ENCODE measurements at regions not wholly inside any gene's neighbourhood (a gene's known extent, or its start where the extent isn't known, plus 50 kb on each side); places are given as distances from the start of the nearest gene placed in this dataset.

DNA sequence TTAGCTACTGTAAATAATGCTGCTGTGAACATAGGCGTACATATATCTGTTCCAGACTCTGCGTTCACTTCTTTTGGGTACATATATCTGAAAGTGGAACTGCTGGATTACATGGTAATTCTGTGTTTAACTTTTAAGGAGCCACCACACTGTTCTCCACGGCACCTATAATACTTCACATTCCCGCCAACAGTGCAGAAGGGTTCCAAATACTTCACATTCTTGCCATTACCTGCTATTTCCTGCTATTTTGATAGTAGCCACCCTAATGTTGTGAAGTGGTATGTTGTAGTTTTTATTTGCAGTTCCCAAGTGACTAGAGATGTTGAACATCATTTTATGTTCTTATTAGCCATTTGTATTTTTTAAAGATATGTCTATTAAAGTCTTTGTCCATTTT, 377.4 kb upstream of the SLC10A2 start:
- Mint-ChIP-seq H3K36me3 (no peaks in the 10 kb centered on the region), H3K9me3 (peaks cover 3 to 5% of the 10 kb centered on the region in 2 donors), H3K27ac (no peak overlapping the region)
- ATAC-seq, result no peak
- DNase-seq (ENCODE audit: low spot score in 2 of 2), result no peak

DNA sequence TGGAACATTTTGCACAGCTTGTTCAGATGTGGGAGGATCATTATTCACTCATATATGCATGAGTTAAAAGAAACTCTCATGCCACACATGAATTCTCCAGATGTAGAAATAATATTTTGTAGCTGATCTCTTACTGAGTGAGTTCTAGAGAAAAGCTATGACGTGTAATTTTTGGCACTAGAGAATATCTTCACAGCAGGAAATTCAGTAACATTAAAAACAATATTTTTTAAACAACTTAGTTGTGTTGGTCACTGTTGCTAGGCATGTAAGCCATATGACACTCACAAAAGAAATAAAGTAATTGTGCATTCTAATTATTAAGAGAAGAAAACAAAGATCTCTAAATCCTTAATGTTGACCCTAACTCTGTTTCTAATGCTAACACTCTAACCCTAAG, 371.4 kb upstream of the SLC10A2 start:
- DNase-seq (ENCODE audit: low spot score in 2 of 2), result no peak
- no peaks in the 10 kb centered on the region for H3K9me3 Mint-ChIP-seq
- ATAC-seq, result no peak
- no peak overlapping the region for H3K27ac Mint-ChIP-seq
- peaks cover 0 to 6% of the 10 kb centered on the region in 2 donors for H3K36me3 Mint-ChIP-seq

DNA sequence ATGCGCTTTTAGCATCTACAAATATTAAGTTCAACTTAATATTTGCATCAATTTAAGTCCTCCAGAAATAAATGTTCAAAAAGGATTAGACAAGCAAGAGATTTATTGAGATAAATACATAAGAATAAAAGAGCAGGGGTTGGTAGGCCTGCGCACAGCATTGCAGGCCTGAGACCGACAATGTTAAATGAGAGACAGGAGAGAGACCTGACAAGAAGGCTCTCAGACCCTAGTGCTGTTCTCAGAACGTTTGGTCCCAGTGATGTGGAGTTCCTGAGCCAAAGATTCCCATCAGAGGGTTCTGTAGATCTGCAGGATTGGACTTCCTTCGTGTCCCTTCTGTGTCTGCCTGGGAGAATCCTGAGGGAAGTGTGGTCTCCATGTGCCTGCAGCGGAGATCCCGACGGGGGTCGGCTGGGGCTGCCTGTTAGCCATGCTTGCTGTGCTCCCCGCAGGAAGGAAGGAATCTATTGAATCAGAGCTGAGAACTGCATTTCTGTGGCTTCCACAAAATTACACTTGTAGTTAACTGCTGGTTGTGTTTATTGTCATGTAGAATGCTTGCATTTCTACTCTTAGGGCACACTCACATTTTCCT, 369.9 kb upstream of the SLC10A2 start:
- H3K27ac Mint-ChIP-seq, result no peak overlapping the region
- peaks cover 0 to 6% of the 10 kb centered on the region in 2 donors for H3K36me3 Mint-ChIP-seq
- DNase-seq (ENCODE audit: low spot score in 2 of 2) (no peak), ATAC-seq (no peak)
- H3K9me3 Mint-ChIP-seq, result peaks cover 4 to 6% of the 10 kb centered on the region in 2 donors

DNA sequence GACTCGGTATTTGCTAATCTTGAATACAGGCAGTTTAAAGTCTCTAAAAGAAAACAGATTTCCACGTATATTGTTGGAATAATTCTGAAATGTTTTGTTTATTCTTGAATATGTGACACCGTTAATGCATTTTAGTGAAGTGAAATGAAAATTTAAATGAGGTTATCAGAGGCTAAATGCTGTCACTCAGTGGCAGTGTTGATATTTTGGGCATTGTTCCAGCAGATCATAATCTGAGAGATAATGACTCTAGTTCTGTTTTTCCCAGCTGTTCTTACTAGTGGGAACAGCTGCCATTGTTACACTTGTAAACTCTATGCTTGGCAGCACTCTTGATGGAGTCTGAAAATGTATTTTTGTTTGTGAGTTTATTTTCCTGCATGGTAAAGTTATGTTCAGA, 365.6 kb upstream of the SLC10A2 start:
- no peak overlapping the region for H3K27ac Mint-ChIP-seq
- H3K9me3 Mint-ChIP-seq, result peaks cover 10% of the 10 kb centered on the region in 2 donors
- ATAC-seq, result no peak
- no peak for DNase-seq (ENCODE audit: low spot score in 2 of 2)
- peaks cover 0 to 6% of the 10 kb centered on the region in 2 donors for H3K36me3 Mint-ChIP-seq

DNA sequence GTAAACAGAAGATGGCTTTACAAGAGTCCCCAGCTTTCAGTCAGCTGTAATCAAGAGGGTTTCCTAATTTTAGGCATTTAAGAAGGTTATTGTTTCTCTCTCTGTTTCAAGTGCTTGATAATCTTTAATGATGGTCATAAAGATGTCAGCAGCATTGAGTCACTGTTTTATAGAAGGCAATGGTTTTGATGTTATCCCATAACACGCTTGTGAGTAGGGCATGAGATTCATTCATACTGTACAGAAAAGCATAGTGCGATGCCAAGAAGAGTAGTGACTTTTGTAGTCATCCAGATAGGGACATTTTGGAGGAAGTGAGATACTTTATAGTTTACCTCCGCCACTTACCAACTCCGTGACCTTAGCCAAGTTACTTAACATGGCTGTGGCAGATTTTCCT, 364.2 kb upstream of the SLC10A2 start:
- no peak for DNase-seq (ENCODE audit: low spot score in 2 of 2)
- no peak overlapping the region for H3K27ac Mint-ChIP-seq
- ATAC-seq, result no peak
- peaks cover 10% of the 10 kb centered on the region in 2 donors for H3K9me3 Mint-ChIP-seq
- no peaks in the 10 kb centered on the region for H3K36me3 Mint-ChIP-seq

DNA sequence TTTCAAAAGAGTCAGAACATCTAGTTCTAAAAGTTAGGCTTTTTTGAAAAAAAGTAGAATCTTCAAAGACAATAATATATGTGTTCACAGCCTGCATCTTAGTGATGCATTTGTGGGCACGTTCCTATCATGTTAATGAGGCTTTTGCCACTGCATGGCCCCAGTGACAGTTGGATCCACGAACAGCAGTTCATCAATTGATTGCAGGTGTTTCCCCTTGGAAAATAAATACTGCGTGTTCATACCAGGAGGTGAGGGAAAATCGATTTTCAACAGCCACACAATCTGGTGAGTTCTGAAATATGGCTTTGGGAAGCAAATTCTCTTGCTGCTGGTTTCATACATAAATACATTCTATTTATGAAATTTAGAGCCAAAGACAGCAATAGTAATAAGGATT, 343.8 kb upstream of the SLC10A2 start:
- ATAC-seq (no peak), DNase-seq (ENCODE audit: low spot score in 2 of 2) (no peak)
- H3K27ac Mint-ChIP-seq, result no peak overlapping the region
- H3K36me3 Mint-ChIP-seq, result no peaks in the 10 kb centered on the region
- H3K9me3 Mint-ChIP-seq, result no peaks in the 10 kb centered on the region

DNA sequence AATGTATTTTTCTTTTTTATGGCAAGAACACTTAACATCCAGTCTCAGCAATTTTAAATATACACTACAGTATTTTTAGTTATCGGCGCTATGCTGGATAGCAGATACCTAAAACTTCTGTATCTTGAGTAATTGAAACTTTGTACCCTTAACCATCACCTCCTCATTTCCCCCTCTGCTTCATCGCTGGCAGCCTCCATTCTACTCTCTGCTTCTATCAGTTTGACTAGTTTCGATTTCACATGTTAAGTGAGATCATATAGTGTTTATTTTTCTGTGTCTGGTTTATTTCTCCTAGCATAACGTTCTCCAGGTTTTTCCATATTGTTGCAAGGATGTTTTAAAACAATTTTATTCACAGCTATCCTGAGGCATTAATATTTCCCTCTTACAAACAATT, 340.8 kb upstream of the SLC10A2 start:
- Mint-ChIP-seq H3K27ac (no peak overlapping the region), H3K36me3 (no peaks in the 10 kb centered on the region), H3K9me3 (peaks cover 0 to 6% of the 10 kb centered on the region in 2 donors)
- DNase-seq (ENCODE audit: low spot score in 2 of 2), result no peak
- ATAC-seq, result no peak

DNA sequence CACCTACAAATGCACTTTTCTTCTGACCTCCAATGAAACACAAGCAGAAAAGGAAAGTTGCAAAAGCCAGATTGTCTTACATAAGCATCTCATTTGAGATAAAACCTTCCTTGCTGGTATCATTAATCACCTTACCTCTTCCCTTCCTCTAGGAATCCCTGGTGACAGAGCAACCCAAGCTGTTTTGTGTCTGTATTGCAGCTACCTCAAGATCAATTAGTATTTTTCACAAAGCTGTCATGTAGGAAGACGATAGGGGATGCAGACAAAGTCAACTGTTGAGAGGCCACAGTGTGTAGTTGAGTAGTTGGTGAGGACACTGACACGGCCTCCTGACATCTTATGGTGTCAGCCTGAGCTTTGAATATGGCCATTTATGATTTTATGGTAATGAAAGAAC, 339.1 kb upstream of the SLC10A2 start:
- no peak overlapping the region for H3K27ac Mint-ChIP-seq
- peaks cover 0 to 6% of the 10 kb centered on the region in 2 donors for H3K9me3 Mint-ChIP-seq
- no peaks in the 10 kb centered on the region for H3K36me3 Mint-ChIP-seq
- no peak for DNase-seq (ENCODE audit: low spot score in 2 of 2)
- no peak for ATAC-seq

DNA sequence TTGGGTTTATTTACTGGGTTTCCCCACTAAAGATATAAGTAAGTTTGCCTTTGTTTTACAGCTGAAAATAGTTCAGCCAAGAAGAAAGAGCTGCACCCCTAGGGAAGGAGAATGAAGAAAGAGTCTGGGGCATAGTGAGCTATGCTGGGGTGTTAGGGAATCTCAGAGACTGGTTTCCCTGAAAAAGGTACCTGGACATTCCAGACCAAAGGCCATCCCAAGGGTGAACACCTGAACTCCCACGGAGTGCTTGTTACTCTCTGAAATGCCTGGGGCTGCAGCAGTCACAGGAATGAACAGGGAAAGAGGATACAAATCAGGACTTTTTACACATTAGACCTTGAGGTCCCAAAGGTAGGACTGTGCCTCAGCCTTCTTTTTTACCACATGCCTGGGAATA, 337.6 kb upstream of the SLC10A2 start:
- ATAC-seq (no peak), DNase-seq (ENCODE audit: low spot score in 2 of 2) (no peak)
- peaks cover 0 to 6% of the 10 kb centered on the region in 2 donors for H3K9me3 Mint-ChIP-seq
- no peak overlapping the region for H3K27ac Mint-ChIP-seq
- no peaks in the 10 kb centered on the region for H3K36me3 Mint-ChIP-seq

DNA sequence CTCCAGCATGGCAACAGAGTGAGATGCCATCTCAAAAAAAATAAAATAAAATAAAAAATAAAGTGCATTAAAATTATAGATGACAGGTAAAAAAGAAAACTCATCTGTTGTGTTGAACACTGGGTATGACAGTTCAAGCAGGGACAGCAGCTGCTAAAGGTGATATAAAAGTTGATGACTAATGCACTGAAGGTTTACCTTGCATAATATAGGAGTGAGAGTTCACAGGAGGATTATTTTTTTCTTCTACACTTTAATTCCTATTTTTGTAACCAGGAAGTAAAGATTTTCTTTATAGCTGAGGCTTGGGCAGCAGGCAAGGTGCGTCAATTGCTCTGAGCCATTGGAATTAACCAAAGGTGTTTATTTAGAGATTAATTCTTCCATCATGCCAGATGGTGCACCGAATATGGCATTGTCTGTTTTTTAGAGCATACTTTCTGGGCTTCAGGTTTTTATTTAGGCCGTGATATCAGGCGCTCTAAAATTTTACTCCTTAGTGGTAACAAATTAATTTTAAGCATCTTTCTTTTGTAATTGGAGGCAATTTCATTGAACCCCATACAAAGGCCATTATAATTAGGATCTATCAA, 337.0 kb upstream of the SLC10A2 start:
- no peak overlapping the region for H3K27ac Mint-ChIP-seq
- no peak for DNase-seq (ENCODE audit: low spot score in 2 of 2)

DNA sequence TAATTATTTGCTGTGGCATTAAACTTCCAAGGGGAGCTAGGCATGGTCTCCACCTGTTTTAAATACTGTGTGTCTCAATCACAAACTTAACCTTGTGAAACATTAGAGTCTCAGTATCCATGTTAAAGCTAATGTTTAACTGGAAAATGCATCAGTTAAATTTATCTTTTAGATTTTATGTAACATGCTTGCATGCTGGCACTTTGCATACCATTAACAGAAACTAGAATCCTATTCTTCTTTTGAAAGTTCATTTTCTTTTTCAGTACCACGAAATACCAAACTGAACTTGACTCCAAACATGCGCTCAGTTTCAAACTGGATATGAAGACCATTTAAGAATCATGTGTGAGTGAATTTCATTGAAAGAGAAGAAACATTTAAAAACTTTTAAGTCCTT, 328.9 kb upstream of the SLC10A2 start:
- H3K9me3 Mint-ChIP-seq, result no peaks in the 10 kb centered on the region
- no peak for DNase-seq (ENCODE audit: low spot score in 2 of 2)
- no peaks in the 10 kb centered on the region for H3K36me3 Mint-ChIP-seq

More for the DNA sequence above, 337.0 kb upstream of the SLC10A2 start:
- Mint-ChIP-seq H3K36me3 (no peaks in the 10 kb centered on the region), H3K9me3 (peaks cover 0 to 6% of the 10 kb centered on the region in 2 donors)
- no peak for ATAC-seq

DNA sequence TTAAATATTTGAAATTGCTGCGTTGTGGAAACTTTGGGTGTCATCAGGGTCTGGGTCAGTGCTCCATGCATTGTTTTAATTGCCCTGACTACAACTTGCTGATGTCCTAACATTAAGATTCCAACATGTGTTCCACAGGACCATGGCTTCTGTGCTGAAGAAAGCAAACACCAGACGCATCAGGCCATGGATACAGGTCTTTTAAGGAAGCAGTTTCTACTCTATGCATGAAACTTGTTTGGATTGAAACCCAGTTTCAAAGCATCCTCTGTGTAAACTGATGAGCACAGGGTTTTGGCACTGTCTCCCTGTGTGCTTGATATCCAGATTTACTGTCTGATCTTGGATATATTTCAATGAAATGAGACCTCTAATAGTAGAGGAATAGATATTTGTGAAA, 328.4 kb upstream of the SLC10A2 start:
- no peaks in the 10 kb centered on the region for H3K9me3 Mint-ChIP-seq
- no peaks in the 10 kb centered on the region for H3K36me3 Mint-ChIP-seq
- no peak overlapping the region for H3K27ac Mint-ChIP-seq
- ATAC-seq, result no peak
- DNase-seq (ENCODE audit: low spot score in 2 of 2), result no peak

More for the DNA sequence above, 328.9 kb upstream of the SLC10A2 start:
- ATAC-seq, result no peak
- no peak overlapping the region for H3K27ac Mint-ChIP-seq

DNA sequence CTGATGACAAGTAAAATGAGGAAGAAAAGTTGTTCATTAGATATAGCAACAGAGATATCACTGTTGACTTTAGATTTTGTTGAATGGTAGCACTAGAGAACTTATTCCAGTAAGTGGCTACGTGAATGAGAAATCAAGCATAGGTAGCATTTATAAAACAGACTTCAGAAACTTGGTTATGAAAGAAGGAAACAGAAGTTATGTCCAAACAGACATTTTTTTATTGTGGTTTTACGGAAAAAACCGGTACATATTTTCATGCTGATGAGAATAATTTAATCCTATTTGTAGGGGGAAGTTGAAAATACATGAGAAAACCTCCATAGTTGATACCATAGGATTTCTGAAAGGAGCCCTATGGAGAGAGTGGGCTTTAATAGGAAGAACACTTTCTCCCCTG, 325.7 kb upstream of the SLC10A2 start:
- Mint-ChIP-seq H3K36me3 (no peaks in the 10 kb centered on the region), H3K27ac (no peak overlapping the region), H3K9me3 (no peaks in the 10 kb centered on the region)
- DNase-seq (ENCODE audit: low spot score in 2 of 2) (no peak), ATAC-seq (no peak)

DNA sequence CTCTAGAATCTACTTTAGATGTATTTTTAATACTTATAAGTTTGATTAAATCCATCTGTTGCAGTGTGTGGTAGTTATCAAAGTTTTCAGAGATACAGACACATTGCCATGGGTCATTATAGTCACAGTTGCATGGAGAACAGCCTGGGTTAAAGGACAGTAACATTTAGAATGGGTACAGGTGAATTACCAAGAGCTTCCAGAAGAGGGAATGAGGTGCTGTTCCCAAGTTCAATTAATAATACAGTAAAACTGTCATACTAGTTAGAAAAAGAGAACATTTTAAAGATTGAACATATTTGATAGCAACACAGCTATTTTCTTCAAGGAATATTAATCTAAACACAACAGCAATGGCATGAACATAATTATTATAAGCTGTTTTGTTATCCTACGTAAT, 322.6 kb upstream of the SLC10A2 start:
- Mint-ChIP-seq H3K27ac (no peak overlapping the region), H3K9me3 (no peaks in the 10 kb centered on the region), H3K36me3 (no peaks in the 10 kb centered on the region)
- DNase-seq (ENCODE audit: low spot score in 2 of 2) (no peak), ATAC-seq (no peak)

DNA sequence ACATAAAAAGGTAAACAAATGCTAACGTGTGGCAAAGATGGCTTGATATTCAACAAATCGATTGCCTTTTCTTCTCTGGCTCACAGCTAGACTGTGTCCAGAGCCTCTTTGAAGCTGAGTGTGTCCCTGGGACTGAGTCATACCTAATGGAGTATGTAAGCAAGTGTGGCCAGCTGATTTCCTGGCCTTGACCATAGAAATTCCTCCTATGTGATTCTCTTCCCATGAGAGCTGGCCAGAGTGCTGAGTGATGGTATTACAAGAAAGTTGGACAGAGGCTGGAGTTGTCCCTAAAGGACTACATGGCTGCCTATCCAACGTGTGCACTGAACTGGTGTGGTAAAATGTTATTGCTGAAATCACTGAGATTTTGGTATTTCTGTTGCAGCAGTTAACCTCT, 320.1 kb upstream of the SLC10A2 start:
- no peak for ATAC-seq
- DNase-seq (ENCODE audit: low spot score in 2 of 2), result no peak
- Mint-ChIP-seq H3K36me3 (no peaks in the 10 kb centered on the region), H3K9me3 (peaks cover 6 to 8% of the 10 kb centered on the region in 2 donors), H3K27ac (no peak overlapping the region)

DNA sequence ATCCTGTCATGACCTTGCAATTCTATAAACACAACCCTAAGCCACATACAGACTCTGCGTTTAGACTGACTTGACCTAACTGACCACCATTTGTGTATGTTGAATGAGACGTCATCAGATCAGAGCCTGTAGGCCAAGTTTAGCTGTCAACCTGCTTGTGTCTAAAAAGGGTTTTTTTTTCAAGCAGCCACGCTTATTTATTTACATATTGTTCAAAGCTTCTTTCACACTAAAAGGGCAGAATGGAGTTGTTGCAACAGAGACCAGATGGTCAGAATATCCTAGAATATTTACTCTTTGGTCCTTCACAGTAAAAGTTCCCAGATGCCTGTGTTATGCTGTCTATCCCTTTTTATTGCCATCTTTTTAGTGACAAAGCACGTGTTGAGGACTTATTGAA, 307.7 kb upstream of the SLC10A2 start:
- ATAC-seq, result no peak
- Mint-ChIP-seq H3K36me3 (no peaks in the 10 kb centered on the region), H3K9me3 (peaks cover 9 to 11% of the 10 kb centered on the region in 2 donors), H3K27ac (no peak overlapping the region)
- DNase-seq (ENCODE audit: low spot score in 2 of 2), result no peak

DNA sequence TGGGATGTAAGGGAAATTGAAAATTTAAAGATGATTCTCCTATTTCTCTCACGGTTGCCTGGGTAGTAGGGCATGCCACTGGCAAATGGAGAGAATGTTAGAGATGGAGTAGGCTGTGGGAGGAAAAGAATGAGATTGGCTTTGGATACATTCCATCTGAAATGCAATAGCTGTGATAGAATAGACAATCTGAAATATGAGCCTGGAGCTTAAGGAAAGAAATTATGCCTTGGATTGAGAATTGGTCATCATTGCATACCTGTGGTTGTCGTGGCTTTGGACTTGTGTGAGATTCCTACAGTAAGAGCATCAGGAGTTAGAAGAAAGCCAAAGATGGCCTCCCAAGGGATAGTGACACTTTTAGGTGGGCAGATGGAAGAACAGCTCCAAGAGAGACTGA, 305.1 kb upstream of the SLC10A2 start:
- H3K36me3 Mint-ChIP-seq, result no peaks in the 10 kb centered on the region
- no peak for DNase-seq (ENCODE audit: low spot score in 2 of 2)
- no peak for ATAC-seq
- no peak overlapping the region for H3K27ac Mint-ChIP-seq
- peaks cover 0 to 4% of the 10 kb centered on the region in 2 donors for H3K9me3 Mint-ChIP-seq

DNA sequence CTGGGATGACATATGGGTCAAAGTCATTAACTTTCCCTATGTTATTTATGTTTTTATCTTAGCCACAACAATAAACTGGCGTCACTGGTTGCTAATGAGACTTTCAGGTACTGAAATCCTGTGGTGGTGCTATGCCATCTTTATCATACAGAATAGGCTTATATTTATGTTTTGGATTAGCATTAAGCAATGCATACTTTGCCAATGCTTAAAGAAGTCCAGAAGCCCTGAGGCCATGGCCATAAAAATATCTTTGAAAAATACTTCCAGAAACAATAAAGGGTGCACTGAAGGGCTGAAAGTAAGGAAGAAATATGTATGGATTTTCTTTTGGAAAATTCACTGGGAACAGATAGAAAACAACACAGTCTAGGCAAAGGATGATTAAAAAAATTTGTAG, 304.6 kb upstream of the SLC10A2 start:
- DNase-seq (ENCODE audit: low spot score in 2 of 2) (no peak), ATAC-seq (no peak)
- H3K9me3 Mint-ChIP-seq, result peaks cover 0 to 4% of the 10 kb centered on the region in 2 donors
- H3K27ac Mint-ChIP-seq, result no peak overlapping the region
- H3K36me3 Mint-ChIP-seq, result no peaks in the 10 kb centered on the region

All from activated naive CD4-positive, alpha-beta T cell treated with anti-CD3 and anti-CD28 coated beads, Interleukin-2, amount 50 U/mL, for 72 hours (primary cell).